Right lobe of liver (tissue), 4 donors: ENCODE measurements at regions not wholly inside any gene's neighbourhood (a gene's known extent, or its start where the extent isn't known, plus 50 kb on each side); places are given as distances from the start of the nearest gene placed in this dataset.

Source experiments
- POLR2A ChIP-seq: fragments of 450-650 bp; IDR thresholded peaks from one replicate; pipeline ENCODE4 v1.6.1; 2017; ENCODE audit warnings: antibody characterized with exemption, mild to moderate bottlenecking
- TF ChIP-seq, protein P1 (sequence below), 4 donors: fragments of 200-600 bp in 3 of 4; fragments of 450-650 bp in 1 of 4; IDR thresholded peaks; one replicate each; pipeline versions ENCODE4 v1.5.1 to v1.8.0; 2016 to 2022; ENCODE audit warnings: antibody characterized with exemption in 4 of 4, mild to moderate bottlenecking in 2 of 4
- donor health status: DM: no; HTN: no; CAD: no.
- donor health status: DM: no; HTN: no; CAD: no.
- donor health status: DM: no; HTN: yes; CAD: no.

DNA sequence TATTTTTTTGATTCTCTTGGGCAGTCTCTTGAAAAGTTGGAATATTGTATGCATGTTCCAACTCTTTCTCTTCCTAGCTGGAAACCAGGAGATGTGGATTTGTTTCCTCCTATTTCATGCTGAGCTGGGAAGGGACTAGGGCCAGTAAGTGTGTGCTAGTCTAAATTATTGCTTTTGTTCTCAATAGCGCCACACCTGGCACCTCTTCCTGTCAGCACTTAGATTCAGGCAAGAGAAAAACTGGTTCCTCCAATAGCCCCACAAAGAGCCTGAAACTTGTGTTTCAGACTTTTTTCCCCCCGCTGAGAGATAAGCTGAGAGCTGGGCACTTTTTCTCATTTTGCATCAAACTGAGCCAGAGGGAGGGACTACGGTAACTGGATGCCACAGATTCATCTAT, 353.4 kb downstream of the OLFM4 start:
- no peak for TF ChIP-seq POLR2A
- TF ChIP-seq, protein P1, sequence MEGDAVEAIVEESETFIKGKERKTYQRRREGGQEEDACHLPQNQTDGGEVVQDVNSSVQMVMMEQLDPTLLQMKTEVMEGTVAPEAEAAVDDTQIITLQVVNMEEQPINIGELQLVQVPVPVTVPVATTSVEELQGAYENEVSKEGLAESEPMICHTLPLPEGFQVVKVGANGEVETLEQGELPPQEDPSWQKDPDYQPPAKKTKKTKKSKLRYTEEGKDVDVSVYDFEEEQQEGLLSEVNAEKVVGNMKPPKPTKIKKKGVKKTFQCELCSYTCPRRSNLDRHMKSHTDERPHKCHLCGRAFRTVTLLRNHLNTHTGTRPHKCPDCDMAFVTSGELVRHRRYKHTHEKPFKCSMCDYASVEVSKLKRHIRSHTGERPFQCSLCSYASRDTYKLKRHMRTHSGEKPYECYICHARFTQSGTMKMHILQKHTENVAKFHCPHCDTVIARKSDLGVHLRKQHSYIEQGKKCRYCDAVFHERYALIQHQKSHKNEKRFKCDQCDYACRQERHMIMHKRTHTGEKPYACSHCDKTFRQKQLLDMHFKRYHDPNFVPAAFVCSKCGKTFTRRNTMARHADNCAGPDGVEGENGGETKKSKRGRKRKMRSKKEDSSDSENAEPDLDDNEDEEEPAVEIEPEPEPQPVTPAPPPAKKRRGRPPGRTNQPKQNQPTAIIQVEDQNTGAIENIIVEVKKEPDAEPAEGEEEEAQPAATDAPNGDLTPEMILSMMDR (IDR thresholded peaks at IDR 0.05): no peak
